GM21528 (cell line): ENCODE measurements at regions not wholly inside any gene's neighbourhood (a gene's known extent, or its start where the extent isn't known, plus 50 kb on each side); places are given as distances from the start of the nearest gene placed in this dataset.
"Not testable (repeated sequence)": the region's sequence is repeated elsewhere in the genome, so short reads cannot be mapped to it uniquely, and the experiment has no call there.

Experiments used
- ATAC-seq: cut with Tn5 transposase; IDR thresholded peaks from one replicate; pipeline ENCODE4 v1.9.1; 2021; ENCODE audit warnings: mild to moderate bottlenecking, moderate library complexity; ENCODE audit not compliant: unreplicated experiment, low FRiP score

DNA sequence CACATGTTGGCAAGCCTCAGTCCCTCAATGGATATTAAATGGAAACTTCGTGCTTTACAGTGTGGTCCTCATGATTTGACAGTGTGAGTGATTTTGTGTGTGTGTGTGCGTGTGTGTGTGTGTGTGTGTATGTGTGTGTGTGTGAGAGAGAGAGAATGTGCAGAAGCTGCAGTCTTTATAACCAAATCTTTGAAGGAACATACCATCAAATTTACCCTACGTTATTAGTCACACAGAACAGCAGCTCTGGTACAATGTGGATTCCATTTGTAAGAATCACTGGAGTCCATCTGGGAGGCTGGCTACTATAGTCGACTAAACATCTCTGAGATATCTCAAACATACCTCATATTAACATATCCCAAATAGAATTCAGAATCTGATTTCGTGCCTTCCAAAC, 928.0 kb upstream of the POT1 start:
- ATAC-seq, result no peak

DNA sequence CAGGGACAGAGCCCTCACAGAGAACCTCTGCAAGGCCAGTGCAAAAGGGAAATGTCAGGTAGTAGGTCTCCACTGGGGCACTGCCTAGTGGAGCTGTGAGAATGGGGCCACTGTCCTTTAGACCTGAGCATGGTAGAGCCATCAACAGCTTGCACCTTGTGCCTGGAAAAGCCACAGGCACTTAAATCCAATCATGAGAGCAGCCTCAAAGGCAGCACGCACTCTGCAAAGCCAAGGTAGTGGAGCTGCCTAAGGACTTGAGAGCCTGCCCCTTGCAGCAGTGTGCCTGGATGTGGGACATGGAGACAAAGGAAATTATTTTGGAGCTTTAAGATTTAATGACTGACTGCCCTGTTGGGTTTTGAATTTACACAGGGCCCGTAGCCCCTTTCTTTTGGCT, 918.5 kb upstream of the POT1 start:
- no peak for ATAC-seq

GRCh38 chr7:125847692-125848091, 918.1 kb upstream of the POT1 start:
- no peak for ATAC-seq

DNA sequence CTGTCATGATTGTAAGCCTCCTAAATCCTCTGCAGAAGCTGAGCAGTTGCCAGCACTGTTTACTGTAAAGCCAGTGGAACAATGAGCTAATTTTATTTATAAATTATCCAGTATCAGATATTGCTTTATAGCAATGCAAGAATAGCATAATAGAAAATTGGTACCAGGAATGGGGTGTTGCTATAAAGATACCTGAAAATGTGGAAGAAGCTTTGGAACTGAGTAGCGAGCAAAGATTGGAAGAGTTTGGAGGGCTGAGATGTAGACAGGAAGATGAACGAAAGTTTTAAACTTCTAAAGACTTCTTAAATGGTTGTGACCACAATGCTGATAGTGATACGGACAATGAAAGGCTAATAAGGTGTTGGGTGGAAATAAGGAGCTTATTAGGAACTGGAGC, 917.4 kb upstream of the POT1 start:
- ATAC-seq, result no peak

GRCh38 chr7:125845686-125846085, 916.1 kb upstream of the POT1 start:
- no peak for ATAC-seq

GRCh38 chr7:125834421-125834820, 904.8 kb upstream of the POT1 start:
- no peak for ATAC-seq

GRCh38 chr7:125833839-125834238, 904.2 kb upstream of the POT1 start:
- no peak for ATAC-seq

DNA sequence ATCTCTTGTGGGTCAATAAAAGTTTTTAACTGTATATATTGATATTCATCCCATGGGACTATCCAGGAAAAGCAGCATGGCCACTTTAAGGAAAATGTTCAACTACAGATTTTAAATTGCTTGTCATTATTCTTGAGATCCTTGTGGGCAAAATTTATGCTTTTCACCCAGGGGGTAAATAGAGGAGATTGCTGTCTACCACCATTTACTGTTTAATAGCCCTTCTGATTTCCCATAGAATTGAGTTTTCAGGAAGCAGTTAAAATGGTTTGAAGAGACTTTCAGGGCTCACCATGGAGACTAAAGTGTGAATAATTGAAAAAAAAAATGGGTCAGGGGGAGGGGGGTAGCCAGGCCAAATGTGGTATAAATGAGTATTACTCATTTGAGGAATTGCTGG, 901.1 kb upstream of the POT1 start:
- ATAC-seq, result no peak

- ATAC-seq, result no peak
These were observed 898.6 kb upstream of the POT1 start for GRCh38 chr7:125828153-125828700.

DNA sequence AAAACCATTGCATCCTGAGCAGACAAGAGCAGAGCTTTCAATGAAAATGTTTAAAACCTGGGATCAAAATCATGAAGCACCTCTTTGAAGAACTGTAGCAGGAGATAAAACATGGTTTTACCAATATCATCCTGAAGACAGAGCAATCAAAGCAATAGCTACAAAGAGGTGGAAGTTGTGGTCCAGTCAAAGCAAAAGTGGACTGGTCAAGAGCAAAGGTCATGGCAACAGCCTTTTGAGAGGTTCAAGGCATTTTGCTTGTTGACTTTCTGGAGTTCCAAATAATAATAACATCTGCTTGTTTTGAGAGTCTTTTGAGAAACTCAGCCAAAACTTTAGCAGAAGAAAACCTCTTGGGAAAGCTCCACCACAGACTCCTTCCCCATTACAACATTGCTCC, 893.9 kb upstream of the POT1 start:
- no peak for ATAC-seq

GRCh38 chr7:125820495-125820894, 890.9 kb upstream of the POT1 start:
- ATAC-seq, result no peak

DNA sequence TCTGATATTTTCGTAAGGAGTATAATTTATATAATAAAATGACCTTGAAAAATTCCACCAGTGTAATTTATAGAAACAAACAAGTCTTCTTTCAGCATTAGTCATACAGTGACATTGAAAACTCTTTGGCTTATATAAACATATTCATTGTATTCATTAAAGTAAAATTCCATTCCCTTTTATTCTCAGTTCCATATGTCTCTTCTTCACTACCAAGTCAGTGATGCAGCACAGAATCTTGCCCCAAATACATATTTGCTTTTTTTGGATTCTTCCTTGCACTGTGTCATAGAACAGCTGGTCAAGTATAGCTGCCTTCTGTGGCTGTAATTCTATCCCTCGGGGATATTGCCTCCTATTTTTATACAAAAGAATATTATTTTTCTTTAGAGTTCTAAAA, 884.5 kb upstream of the POT1 start:
- no peak for ATAC-seq

GRCh38 chr7:125806491-125806890, 876.9 kb upstream of the POT1 start:
- ATAC-seq, result not testable (repeated sequence)

- ATAC-seq, result no peak
These were observed 874.6 kb upstream of the POT1 start for GRCh38 chr7:125804273-125804672.

GRCh38 chr7:125780153-125780552, 850.5 kb upstream of the POT1 start:
- no peak for ATAC-seq

- ATAC-seq, result no peak
These were observed 845.7 kb upstream of the POT1 start for GRCh38 chr7:125775317-125775716.

- ATAC-seq, result no peak
These were observed 843.6 kb upstream of the POT1 start for GRCh38 chr7:125773113-125773785.

- ATAC-seq, result no peak
These were observed 818.3 kb upstream of the POT1 start for GRCh38 chr7:125747966-125748365.

DNA sequence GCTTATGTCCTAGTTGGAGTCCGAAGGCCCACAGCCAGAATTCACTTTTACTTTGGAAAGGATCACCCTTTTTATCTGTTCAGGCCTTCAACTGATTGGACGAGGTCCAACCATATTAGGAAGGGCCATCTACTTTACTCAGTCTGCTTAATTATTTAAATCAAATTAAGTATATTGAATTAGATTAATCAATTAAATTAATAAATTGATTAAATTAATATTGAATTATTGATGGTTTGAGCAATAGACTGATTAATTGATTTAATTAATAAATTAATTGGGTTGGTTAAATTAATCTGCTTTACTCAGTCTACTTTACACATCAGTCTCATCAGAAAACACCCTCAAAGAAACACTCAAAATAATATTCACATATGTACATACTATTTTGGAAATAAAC, 816.9 kb upstream of the POT1 start:
- ATAC-seq, result no peak

DNA sequence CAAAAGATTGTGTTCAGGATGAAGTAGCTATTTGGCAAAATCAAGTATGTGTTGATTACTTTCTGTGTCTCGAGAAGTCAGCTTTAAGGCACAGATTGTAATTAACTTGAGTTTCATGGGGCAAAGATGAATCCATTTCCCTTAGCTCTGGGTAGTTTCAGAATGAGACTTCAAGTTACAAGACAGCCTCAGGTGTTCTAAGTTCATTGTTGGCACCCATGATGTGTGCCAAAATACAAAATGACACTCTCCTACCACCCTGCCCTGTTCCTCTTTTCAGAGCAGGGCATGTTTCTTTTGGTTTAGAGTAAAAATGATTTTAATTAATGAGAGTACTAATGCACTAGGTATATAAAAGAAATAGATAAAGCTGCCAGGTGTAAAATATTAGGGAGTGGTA, 797.6 kb upstream of the POT1 start:
- ATAC-seq, result no peak

- ATAC-seq, result no peak
These were observed 766.0 kb upstream of the POT1 start for GRCh38 chr7:125695626-125696025.

GRCh38 chr7:125683156-125683555, 753.5 kb upstream of the POT1 start:
- ATAC-seq, result no peak

- ATAC-seq, result no peak
These were observed 751.9 kb upstream of the POT1 start for GRCh38 chr7:125681508-125681907.
